ENCODE measurements at regions not wholly inside any gene's neighbourhood (a gene's known extent, or its start where the extent isn't known, plus 50 kb on each side); places are given as distances from the start of the nearest gene placed in this dataset.

GRCh38 chr19:32189956-32190706 is 155.3 kb upstream of the ZNF507 start:
- Histone ChIP-seq H3K79me2 (ENCODE audit: insufficient read depth, low read depth, low read length) (no peaks in the 10 kb centered on the region), H4K20me1 (ENCODE audit: insufficient read depth, low read length) (no peaks in the 10 kb centered on the region), H3K4me3 (ENCODE audit: low read depth, low read length, poor library complexity, severe bottlenecking) (no peak overlapping the region), H3K4me1 (ENCODE audit: insufficient read depth, low read length, poor library complexity, severe bottlenecking) (no peaks in the 10 kb centered on the region), H3K27ac (ENCODE audit: low read depth, low read length, poor library complexity, severe bottlenecking) (no peak overlapping the region), H3K9me3 (ENCODE audit: low read length) (no peaks in the 10 kb centered on the region), H2AFZ (ENCODE audit: low read length) (no peak overlapping the region), H3K9me2 (ENCODE audit: insufficient read depth, low read length) (no peaks in the 10 kb centered on the region), H3K4me2 (ENCODE audit: low read length) (no peak overlapping the region), H3K36me3 (ENCODE audit: insufficient read depth, low read length) (no peaks in the 10 kb centered on the region)
- BruUV-seq (replicated peaks): no TSS peak
- TF ChIP-seq EZH2phosphoT487 (IDR thresholded peaks at IDR 0.05; ENCODE audit: borderline replicate concordance, low read depth, low read length) (no peak), CTCF (conservative IDR thresholded peaks at IDR 0.05; ENCODE audit: low read length) (no peak)
- CTCF ChIA-PET (ENCODE audit: unreplicated experiment): no interaction called here
- POLR2A ChIA-PET: no interaction called here
- no peak for DNase-seq (ENCODE audit: low spot score)
- intact Hi-C loops (cut with micrococcal nuclease; ENCODE audit: unreplicated experiment): no loop called here

GRCh38 chr19:32191921-32192320 is 153.5 kb upstream of the ZNF507 start:
- H3K4me3 ChIP-seq (ENCODE audit: low read depth, low read length, poor library complexity, severe bottlenecking): no peak overlapping the region
- DNase-seq (ENCODE audit: low spot score): no peak
- no peak overlapping the region for H2AFZ ChIP-seq (ENCODE audit: low read length)
- H3K36me3 ChIP-seq (ENCODE audit: insufficient read depth, low read length): no peaks in the 10 kb centered on the region
- no peaks in the 10 kb centered on the region for H3K9me3 ChIP-seq (ENCODE audit: low read length)
- H3K9me2 ChIP-seq (ENCODE audit: insufficient read depth, low read length): no peaks in the 10 kb centered on the region
- ChIA-PET POLR2A (no interaction called here), CTCF (ENCODE audit: unreplicated experiment) (no interaction called here)
- no peak overlapping the region for H3K4me2 ChIP-seq (ENCODE audit: low read length)
- no peaks in the 10 kb centered on the region for H4K20me1 ChIP-seq (ENCODE audit: insufficient read depth, low read length)
- no TSS peak for BruUV-seq (replicated peaks)
- H3K4me1 ChIP-seq (ENCODE audit: insufficient read depth, low read length, poor library complexity, severe bottlenecking): no peaks in the 10 kb centered on the region
- intact Hi-C loops (cut with micrococcal nuclease; ENCODE audit: unreplicated experiment): no loop called here
- no peak overlapping the region for H3K27ac ChIP-seq (ENCODE audit: low read depth, low read length, poor library complexity, severe bottlenecking)
- no peak for TF ChIP-seq CTCF (conservative IDR thresholded peaks at IDR 0.05; ENCODE audit: low read length)
- TF ChIP-seq EZH2phosphoT487 (IDR thresholded peaks at IDR 0.05; ENCODE audit: borderline replicate concordance, low read depth, low read length): no peak
- H3K79me2 ChIP-seq (ENCODE audit: insufficient read depth, low read depth, low read length): no peaks in the 10 kb centered on the region
